Ovary (tissue), 3 donors: ENCODE measurements at regions not wholly inside any gene's neighbourhood (a gene's known extent, or its start where the extent isn't known, plus 50 kb on each side); places are given as distances from the start of the nearest gene placed in this dataset.

Source experiments
- EP300 ChIP-seq: sonication (generic); formaldehyde crosslinking; IDR thresholded peaks from one replicate; pipeline ENCODE4 v1.6.1; 2017; ENCODE audit warnings: antibody characterized with exemption
- POLR2A ChIP-seq: fragments of 450-650 bp; IDR thresholded peaks from one replicate; pipeline ENCODE4 v1.6.1; 2017; ENCODE audit warnings: antibody characterized with exemption, mild to moderate bottlenecking, moderate library complexity
- TF ChIP-seq, protein P1 (sequence below), 3 donors: fragments of 450-650 bp in 2 of 3; fragments of 200-600 bp in 1 of 3; IDR thresholded peaks; one replicate each; pipeline versions ENCODE4 v1.5.1 to v1.8.0; 2016 to 2022; ENCODE audit warnings: antibody characterized with exemption in 3 of 3, mild to moderate bottlenecking in 1 of 3
- donor health status: DM: no; HTN: no; CAD: no.

DNA sequence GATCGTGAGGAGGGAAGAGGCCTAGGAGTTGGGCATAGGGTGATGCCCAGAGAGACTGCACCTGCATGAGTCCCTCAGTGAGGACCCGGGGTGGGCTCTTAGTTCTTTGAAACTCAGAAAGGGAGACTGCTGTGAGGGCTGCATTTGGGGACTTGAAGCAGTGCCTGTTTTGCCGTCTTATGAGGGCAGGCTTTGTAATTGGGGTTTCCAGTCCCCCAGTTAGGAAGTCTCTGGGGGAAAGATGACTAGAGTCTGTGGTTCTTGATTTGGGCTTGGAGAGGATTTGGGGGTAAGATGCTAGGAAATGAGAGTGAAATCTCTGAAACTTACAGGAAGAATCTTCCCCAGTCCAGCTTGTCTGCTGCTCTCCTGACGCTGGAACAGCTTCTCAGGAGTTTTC is 99.6 kb downstream of the ARF6 start:
- TF ChIP-seq, protein P1, sequence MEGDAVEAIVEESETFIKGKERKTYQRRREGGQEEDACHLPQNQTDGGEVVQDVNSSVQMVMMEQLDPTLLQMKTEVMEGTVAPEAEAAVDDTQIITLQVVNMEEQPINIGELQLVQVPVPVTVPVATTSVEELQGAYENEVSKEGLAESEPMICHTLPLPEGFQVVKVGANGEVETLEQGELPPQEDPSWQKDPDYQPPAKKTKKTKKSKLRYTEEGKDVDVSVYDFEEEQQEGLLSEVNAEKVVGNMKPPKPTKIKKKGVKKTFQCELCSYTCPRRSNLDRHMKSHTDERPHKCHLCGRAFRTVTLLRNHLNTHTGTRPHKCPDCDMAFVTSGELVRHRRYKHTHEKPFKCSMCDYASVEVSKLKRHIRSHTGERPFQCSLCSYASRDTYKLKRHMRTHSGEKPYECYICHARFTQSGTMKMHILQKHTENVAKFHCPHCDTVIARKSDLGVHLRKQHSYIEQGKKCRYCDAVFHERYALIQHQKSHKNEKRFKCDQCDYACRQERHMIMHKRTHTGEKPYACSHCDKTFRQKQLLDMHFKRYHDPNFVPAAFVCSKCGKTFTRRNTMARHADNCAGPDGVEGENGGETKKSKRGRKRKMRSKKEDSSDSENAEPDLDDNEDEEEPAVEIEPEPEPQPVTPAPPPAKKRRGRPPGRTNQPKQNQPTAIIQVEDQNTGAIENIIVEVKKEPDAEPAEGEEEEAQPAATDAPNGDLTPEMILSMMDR (IDR thresholded peaks at IDR 0.05), result no peak
- TF ChIP-seq EP300 (no peak), POLR2A (no peak)
